ENCODE measurements at regions not wholly inside any gene's neighbourhood (a gene's known extent, or its start where the extent isn't known, plus 50 kb on each side); places are given as distances from the start of the nearest gene placed in this dataset.
"Not testable (repeated sequence)": the region's sequence is repeated elsewhere in the genome, so short reads cannot be mapped to it uniquely, and the experiment has no call there.

DNA sequence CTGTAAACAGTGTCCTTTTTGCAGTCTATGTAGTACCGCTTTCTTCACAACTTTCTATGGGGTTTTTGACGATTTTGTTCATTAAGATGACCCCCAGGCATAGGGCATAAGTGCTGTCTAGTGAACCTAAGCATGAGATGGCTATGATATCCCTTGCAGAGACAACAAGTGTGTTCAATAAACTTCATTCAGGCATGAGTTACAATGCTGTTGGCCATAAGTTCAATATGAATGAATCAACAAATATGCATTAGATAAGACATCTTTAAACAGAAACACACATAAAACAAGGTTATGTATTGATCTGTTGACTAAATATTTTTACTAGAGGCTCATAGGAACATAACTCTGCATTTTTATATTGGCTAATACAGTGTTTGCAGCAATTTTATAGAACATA lies 1322.0 kb downstream of the ARAP2 start:
- no peak for DNase-seq (ENCODE audit: low spot score)
- intact Hi-C loops (cut with DNase I): no loop called here

DNA sequence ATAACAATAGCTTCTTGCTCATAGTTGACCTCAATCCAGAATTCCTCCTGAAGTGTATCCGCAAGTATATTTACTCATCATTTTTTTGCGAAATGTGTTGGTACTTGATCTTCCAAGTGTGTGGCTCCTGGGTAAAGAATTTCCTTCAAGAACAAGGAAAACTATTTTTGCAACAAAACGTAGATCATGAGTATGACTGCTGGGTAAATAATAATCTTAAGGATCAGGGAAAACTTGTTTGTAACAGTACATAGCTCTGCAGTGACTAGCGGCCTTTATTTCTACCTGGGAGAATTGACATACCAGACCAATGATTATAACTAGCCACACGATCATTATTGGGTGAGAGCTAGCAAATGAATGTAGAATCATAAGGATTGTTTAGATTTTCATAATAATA lies 1311.7 kb downstream of the ARAP2 start:
- no peak for DNase-seq (ENCODE audit: low spot score)
- intact Hi-C loops (cut with DNase I): no loop called here

DNA sequence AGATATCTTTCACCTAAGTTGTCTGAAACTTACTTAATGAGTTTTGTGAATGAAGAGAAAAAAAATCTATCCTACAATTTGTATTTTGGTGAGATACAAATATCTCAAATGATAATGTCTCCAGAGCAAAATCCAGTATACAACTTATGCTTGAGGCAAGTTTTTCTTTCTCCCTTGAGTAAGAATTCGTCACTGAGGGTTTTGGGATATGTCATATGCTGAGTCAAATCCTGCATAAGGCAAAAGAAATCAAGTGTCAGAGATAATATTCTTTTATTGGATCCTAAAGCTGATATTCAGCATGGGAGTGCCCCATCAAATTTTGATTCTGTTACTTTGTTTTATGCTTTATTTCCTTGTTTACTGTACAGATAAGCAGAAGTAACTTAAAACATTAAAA lies 1308.6 kb downstream of the ARAP2 start:
- intact Hi-C loops (cut with DNase I): no loop called here

DNA sequence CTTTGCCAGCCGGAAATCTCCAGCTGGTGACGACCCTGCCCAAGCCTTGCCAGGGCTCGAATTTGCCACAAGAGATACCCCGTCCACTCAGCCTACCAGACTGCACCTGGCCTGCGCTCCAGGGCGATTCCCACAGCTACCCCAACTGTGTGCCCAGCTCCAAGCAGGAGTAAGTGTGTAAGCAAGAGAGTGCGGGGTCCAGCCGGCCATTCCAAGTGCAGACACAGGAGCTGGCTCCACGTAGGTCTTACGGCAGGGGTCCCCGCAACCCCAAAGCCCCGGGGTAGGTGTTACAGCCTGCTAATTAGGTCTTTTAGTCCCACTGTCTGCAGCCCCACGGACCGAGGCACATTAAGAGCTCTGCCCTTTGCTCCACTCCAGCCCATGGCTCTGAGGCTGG lies 1305.2 kb downstream of the ARAP2 start:
- no peak for DNase-seq (ENCODE audit: low spot score)
- intact Hi-C loops (cut with DNase I): no loop called here

More for the DNA sequence above, 1308.6 kb downstream of the ARAP2 start:
- no peak for DNase-seq (ENCODE audit: low spot score)

DNA sequence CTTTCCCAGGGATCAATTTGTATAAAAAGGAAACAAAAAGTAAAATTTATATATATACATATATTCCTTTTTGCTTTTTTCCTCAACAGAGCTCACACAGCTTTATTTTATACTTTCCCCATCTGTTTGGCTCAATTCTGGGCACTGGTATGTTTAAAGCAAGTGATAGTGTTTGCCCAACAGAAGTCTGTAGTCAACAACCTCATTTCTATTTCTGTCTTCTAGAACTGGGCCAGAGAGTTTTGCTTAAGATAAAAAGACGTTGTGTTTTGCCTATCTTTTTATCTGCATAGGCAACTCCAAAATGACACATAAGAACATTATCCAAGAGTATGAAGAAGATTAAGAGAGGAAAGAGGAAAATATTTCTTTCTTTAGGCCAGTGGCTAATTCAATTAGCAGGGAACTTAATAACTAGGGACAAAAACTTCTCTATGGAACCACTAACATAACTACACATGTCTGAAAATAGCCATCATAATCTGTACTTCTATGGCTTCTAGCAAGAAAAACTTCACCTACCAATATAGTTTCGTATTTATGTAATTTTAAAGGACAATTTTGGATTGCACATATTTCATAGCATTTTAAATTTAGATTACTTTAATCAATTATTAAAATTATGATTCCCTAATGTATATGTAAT lies 1300.5 kb downstream of the ARAP2 start:
- intact Hi-C loops (cut with DNase I): no loop called here
- no peak for DNase-seq (ENCODE audit: low spot score)

DNA sequence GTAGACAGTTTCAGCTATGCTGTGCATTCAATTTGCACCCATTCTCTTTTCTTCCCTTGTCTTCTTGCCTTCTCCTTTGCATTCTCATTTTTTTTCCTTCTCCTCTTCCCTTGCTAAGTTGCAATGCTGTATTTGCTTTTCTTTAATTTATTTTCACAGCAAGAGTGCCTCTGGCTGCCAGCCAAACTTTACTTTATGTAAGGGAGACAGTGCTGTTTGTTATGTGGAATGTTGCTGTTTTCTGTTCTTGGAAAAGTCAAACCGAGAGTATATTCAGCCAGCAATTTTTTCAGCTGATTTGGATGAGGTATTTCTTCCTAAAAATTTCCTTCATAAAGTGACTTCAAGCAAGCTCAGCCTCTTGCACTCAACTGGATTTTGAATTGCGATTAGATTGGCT lies 1293.4 kb downstream of the ARAP2 start:
- intact Hi-C loops (cut with DNase I): no loop called here
- DNase-seq (ENCODE audit: low spot score): no peak

DNA sequence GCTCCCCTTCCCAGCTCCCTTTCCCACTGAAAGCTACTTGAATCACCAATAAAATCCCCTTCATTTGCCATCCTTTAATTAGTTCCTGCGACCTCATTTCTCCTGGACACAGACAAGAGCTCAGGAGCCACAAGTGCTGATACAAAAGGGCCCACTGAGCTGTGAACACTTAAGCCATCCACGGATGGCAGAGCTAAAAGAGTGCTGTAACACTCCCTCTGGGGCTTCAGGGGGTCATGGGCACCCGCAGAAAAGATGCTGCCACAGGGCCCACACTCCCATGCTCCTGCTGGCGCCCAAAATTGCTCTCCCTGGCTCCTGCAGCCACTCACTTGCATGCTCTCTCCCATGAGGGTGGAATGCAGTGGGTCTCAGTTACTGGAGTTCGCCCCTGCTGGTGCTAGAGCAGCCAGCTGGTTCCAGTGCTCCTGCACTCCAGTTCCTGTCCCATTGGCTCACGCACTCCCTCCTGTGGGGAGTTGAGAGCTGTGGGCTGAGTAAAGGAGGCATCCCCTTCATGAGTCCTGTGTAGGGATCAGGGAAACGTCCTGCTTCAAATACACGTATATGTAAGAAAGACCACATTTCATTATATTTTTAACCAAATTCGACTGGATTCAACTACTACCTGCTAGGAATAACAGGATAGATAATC lies 1291.0 kb downstream of the ARAP2 start:
- intact Hi-C loops (cut with DNase I): no loop called here
- peak; percentile 73 for DNase-seq (ENCODE audit: low spot score)

DNA sequence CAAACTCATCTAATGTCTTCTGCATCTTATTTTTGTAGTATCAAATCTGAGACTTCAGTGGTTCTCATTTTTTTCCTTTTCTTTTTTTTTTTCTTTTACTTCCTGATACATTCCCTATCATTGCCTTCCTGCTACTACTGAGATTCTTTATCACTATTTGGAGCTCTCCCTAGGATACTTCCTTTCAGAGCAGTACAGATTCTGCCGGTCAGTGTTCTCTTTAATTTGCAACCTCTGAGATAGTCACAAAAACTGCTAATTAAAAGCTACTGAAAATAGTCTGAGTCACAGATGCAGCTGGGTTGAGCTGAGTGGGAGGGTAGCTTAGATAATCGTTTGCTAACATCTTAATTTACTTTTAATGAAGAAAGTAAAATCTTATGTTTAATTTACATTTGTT lies 1279.7 kb downstream of the ARAP2 start:
- intact Hi-C loops (cut with DNase I): no loop called here
- DNase-seq (ENCODE audit: low spot score): no peak

DNA sequence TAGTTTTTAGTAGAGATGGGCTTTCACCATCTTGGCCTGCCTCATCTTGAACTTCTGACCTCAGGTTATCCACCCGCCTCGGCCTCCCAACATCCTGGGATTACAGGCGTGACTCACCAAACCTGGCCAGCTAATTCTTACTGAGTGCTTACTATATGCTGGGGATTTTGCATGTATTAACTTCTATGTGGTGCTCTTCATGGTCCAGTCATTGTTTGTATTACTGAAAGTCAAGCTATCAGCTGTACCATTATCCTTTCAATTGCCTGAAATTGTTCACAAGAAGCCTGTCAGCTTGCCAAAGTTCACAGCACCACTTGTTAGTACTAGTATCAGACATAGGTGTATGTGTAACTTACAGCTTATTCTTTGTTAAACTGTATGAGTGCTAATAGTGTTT lies 1272.1 kb downstream of the ARAP2 start:
- intact Hi-C loops (cut with DNase I): no loop called here
- DNase-seq (ENCODE audit: low spot score): no peak

DNA sequence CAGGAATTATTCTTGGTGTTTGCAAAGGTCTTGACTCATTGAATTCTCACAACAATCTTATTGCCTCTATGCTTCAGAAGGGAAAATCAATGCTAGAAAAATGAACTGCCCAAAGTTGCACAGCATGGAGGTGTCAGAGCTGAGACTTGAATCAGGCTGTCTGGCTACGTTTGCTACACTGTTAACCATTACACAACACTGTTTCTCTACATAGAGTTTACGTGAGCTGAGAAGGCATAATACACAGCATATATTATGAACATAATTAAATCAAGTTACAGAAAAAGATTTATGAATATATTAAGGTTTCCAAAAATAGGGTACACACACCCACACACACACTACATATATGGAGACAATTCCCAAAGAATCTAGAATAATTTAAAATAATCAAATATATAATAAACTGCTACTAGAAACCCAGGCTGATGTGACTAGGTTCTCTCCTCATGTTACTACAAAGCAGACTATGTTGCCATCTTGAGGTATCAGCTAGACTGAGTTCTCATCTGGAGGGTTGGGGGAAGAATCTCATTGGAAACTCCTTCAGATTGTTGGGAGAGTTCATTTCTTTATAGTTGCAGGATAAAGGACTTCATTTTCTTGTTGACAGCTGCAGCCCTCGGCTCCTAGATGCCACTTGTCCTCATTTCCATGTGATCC lies 1270.5 kb downstream of the ARAP2 start:
- DNase-seq (ENCODE audit: low spot score): no peak
- intact Hi-C loops (cut with DNase I): no loop called here

DNA sequence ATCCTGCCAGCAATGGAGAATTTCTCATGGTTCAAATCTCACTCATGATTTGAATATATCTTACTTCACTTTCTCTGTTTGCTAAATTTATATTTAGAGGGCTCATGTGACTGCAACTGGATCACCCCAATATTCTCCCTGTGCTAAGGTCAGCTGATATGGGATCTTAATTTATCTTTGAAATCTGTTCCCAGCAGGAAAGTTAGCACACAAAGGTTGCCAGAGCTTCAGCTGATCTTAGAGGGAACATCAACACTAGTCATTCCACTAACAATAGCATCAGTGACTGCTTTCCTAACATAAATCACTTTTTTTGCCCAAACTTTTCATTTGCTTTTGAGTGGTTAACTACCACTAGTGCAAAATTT lies 1270.0 kb downstream of the ARAP2 start:
- intact Hi-C loops (cut with DNase I): no loop called here
- DNase-seq (ENCODE audit: low spot score): no peak

DNA sequence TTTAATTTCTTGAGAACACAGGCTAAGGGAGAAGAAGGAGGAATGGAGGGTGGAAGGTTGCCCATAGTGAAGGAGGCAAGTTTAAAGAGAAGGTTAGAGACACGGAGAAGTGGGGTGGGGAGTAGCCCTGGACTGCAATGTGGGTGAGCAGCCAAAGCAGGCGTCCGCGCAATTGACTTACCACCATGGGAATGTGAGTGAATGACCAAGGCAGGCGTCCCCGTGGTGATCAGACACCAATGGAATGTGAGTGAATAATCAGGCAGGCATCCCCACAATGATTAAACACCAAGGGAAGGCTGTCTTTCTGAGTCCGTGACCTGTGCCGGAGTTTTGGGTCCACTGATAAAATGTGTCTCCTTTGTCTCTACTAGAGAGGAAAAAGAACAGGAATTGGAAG lies 1223.1 kb downstream of the ARAP2 start:
- intact Hi-C loops (cut with DNase I); DNase-seq (ENCODE audit: low spot score): not testable (repeated sequence)

DNA sequence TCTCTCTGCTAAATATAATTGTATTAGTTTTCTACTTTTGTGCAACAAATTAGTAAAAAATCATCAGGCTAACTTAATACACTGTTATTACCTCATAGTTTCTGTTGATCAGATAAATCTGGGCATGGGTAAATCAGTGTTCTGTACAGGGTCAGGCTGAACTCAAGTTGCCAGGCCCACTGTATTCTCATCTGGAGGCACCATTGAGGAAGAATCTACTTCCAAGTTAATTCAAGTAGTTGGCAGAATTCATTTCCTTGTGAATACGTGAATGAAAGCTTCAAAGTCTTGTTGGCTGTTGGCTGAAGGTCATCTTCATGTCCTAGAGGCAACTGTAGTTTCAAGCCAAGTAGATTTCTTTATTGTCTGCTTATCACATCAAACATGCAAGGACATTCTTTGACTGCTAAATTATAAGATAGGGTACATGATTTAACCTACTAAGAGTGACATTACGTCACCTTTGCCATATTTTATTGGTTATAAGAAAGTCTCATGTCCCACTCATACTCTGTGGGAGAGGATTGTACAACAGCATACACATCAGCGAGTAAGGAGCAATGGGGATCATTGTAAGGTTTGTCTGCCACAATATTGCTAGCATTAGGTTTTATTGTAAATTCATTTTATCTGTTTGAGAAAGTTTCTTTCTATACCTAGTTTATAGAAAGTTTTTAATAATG lies 1219.0 kb downstream of the ARAP2 start:
- intact Hi-C loops (cut with DNase I): no loop called here
- DNase-seq (ENCODE audit: low spot score): no peak

DNA sequence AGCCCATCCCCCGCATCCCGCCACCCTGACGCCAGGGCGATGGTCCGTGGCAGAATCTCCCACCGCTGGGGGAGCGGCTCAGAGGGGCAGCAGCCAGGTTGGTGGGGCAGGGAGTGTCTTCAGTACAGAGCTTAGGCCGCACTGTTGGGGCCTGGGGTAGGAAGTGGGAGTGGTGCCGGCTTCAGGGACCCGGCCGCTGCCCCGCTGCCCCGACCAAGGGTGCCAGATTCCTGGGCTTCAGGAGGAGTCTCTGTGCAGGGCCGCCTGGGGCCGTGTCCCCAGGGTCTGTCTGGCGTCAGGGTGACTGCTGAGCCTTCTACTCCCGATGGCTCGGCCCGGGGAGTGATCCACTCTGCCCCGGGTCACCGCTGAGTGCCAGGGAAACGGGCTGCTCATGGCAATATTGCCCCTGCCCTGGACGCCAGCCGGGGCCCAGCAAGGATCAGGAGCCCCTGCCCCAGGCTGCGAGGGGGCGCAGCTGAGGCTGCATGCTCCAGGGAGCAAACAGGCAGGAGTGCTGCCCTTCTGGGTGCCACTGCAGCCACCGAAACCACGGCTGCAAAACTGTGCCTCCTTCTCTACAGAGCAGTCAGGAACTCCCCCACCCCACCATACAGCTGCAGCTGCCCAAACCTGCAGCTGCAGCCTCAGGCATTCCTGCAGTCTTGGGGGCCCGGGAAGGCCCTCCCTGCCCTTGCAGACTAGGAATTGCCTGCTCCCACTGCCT lies 1206.1 kb downstream of the ARAP2 start:
- intact Hi-C loops (cut with DNase I): no loop called here
- no peak for DNase-seq (ENCODE audit: low spot score)

DNA sequence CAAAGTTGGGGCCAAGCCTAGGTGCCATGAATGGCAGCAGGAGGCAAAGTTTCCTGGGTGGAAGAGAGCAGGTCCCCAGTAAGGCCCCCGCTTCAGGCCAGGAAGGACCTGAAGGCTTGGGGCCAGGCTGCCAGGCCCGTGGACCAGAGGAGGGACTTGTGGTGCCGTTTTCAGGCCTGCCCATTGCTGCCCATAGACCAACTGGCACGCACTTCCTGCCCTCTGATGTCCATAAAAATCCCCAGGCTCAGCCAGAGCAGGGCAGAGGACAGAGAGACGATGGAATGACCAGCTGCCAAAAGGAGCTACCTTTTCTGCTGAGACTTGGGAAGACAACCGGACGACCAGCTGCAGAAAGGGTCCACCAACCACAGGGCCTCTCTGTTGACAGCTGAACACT lies 1205.5 kb downstream of the ARAP2 start:
- intact Hi-C loops (cut with DNase I): no loop called here
- DNase-seq (ENCODE audit: low spot score): no peak

DNA sequence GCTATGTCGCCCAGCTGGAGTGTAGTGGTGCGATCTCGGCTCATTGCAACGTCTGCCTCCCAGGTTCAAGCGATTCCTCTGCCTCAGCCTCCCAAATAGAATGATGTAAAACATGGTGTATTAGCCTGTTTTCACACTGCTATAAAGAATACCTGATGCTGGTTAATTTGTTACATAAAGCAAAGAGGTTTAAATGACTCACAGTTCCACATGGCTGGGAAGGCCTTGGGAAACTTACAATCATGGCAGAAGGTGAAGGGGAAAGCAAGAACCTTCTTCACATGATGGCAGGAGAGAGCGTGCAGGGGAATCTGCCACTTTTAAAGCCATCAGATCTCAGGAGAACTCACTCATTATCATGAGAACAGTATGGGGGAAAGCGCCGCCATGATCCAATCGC lies 1191.8 kb downstream of the ARAP2 start:
- intact Hi-C loops (cut with DNase I): no loop called here
- DNase-seq (ENCODE audit: low spot score): no peak

DNA sequence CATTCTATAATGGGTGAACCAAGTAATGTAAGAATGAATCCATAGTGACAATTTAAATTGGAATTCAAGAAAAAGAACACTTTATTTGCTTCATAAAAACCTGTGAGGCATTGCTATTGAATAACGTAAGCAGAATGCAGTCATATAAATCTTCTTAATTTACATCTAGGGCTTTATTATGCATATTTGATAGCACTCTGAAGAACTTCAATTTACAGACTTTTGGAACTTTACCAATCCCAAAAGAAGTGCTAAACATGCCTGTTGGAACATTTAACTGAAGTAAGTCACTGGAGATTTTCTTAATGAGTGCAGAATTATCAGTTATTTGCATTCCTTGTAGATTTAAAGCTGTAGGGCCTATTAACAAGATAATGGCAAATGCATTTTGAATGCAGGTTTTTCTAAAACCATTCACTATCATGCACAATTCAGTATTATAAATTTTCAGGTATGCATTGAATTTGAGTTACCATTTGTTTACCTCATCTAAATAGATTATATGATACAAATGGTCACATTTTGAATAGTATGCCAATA lies 1181.2 kb downstream of the ARAP2 start:
- no peak for DNase-seq (ENCODE audit: low spot score)
- intact Hi-C loops (cut with DNase I): no loop called here

DNA sequence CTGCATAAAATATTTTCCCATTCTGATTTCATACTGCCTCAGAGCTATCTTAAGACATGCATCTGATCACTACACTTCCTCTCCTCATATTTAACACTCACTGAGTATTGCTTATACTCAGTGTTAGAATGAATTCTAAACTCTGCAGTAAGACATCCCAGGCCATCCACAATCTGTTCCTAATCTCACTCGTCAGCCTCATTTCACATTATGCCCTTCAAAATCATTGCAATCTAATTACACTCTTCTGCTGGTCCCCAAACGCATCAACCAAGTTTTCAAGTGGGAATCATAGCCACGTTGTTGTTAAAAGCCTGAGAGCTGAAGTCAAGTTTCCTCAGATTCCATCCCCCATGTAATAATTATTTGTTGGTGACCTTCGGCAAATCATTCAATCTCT lies 1177.9 kb downstream of the ARAP2 start:
- intact Hi-C loops (cut with DNase I): no loop called here
- no peak for DNase-seq (ENCODE audit: low spot score)

DNA sequence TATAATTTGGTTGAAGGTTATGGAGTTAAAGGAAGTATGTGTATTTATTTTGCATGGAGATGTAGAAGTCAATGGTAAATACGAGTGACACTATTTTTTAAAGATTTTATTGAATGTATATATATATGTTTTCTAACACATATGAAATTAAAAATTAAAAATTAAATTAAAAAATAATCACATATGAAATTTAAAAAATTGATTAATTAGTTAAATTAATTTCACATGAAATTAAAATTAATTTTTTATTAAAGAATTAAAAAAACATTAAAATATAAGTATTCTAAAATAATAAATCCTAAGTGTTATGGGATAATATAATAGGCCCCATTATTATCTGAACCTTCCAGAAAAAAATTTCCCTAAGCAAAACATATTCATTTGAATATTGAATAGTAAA lies 1163.5 kb downstream of the ARAP2 start:
- DNase-seq (ENCODE audit: low spot score): no peak
- intact Hi-C loops (cut with DNase I): no loop called here

DNA sequence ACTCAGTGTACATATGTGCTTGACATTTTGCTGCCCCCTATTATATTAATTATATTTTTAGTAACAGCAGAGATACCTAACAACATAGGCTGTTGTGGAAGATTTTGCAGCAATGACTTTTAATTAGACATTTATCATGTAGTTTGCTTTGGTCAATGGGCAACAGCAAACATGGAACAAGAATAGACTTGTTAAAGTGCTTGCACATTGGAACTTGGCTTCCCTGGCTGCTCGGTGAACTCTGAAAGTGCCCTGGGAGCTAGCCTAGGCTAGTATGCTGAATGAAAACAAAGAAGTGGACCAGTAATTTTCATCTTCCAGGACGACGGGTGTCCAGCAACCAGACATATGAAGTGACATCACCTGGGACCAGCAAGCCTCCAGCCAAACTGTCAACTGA lies 1157.1 kb downstream of the ARAP2 start:
- intact Hi-C loops (cut with DNase I): no loop called here
- DNase-seq (ENCODE audit: low spot score): no peak

Measured in cardiac septum (tissue), 1 donor.